OCI-LY1 (cell line): ENCODE measurements at regions not wholly inside any gene's neighbourhood (a gene's known extent, or its start where the extent isn't known, plus 50 kb on each side); places are given as distances from the start of the nearest gene placed in this dataset.

Source experiments
- EZH2 ChIP-seq: fragments of 200-600 bp; sonication (generic), shearing (Covaris generic); IDR thresholded peaks from 2 replicates; pipeline ENCODE4 v1.8.0; 2017; ENCODE audit warnings: borderline replicate concordance, mixed run types, mild to moderate bottlenecking, antibody characterized with exemption, low read length, moderate library complexity, mixed read lengths
- TF ChIP-seq, protein P1 (sequence below): fragments of 200-600 bp; sonication (generic), shearing (Covaris generic); IDR thresholded peaks from 2 replicates; pipeline ENCODE4 v1.5.1; 2017; ENCODE audit warnings: mild to moderate bottlenecking, antibody characterized with exemption, low read length, moderate library complexity, mixed read lengths

DNA sequence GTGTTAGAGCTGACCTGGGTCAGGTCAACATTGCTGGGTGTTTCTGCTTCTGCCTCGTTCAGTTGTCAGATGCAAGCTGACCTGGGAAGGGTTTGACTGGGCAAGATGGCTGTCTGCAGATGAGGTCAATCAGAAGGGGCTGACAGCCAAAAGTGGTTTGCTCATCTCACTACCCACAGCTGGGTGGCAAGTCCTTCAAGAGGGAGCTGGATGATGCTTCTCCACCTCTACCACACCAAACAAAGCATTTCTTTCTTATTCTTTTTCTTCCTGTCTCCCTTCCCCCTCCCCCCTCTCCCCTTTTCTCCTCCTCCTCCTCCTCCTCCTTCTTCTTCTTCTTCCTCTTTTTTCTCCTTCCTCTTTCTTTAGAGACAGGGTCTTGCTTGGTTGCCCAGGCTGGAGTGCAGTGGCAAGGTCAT lies 268.2 kb upstream of the PLEKHG7 start:
- TF ChIP-seq, protein P1, sequence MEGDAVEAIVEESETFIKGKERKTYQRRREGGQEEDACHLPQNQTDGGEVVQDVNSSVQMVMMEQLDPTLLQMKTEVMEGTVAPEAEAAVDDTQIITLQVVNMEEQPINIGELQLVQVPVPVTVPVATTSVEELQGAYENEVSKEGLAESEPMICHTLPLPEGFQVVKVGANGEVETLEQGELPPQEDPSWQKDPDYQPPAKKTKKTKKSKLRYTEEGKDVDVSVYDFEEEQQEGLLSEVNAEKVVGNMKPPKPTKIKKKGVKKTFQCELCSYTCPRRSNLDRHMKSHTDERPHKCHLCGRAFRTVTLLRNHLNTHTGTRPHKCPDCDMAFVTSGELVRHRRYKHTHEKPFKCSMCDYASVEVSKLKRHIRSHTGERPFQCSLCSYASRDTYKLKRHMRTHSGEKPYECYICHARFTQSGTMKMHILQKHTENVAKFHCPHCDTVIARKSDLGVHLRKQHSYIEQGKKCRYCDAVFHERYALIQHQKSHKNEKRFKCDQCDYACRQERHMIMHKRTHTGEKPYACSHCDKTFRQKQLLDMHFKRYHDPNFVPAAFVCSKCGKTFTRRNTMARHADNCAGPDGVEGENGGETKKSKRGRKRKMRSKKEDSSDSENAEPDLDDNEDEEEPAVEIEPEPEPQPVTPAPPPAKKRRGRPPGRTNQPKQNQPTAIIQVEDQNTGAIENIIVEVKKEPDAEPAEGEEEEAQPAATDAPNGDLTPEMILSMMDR = no peak
- TF ChIP-seq EZH2 = no peak
